Peyer's patch (tissue), 4 donors: ENCODE measurements at regions not wholly inside any gene's neighbourhood (a gene's known extent, or its start where the extent isn't known, plus 50 kb on each side); places are given as distances from the start of the nearest gene placed in this dataset.

Experiments
- DNase-seq, 3 donors: peaks; one replicate each; pipeline ENCODE4 v3.0.0-alpha.2; 2017 to 2019
- H3K27ac ChIP-seq, 4 donors: fragments of 200-600 bp; sonication (generic); one replicate each; pipeline ENCODE4 v1.5.1; 2016 to 2019
- H3K27me3 ChIP-seq, 2 donors: fragments of 200-600 bp; sonication (generic); one replicate each; pipeline ENCODE4 v1.5.1; 2019
- H3K36me3 ChIP-seq, 3 donors: fragments of 200-600 bp; sonication (generic); one replicate each; pipeline ENCODE4 v1.5.1; 2016 to 2019
- H3K4me1 ChIP-seq, 4 donors: fragments of 200-600 bp; sonication (generic); one replicate each; pipeline ENCODE4 v1.5.1; 2016 to 2019
- H3K4me3 ChIP-seq, 4 donors: fragments of 200-600 bp; sonication (generic); 1 replicate in 3 of 4; 2 replicates in 1 of 4; pipeline ENCODE4 v1.5.1; 2016 to 2019; ENCODE audit warnings: mild to moderate bottlenecking in 1 of 4
- H3K9me3 ChIP-seq, 4 donors: fragments of 200-600 bp; sonication (generic); one replicate each; pipeline ENCODE4 v1.5.1; 2016 to 2019; ENCODE audit warnings: mild to moderate bottlenecking in 1 of 4
- CTCF ChIP-seq, 6 experiments: fragments of 450-650 bp in 4 of 6; fragments of 200-600 bp in 2 of 6; sonication (generic) in 1 of 6; IDR thresholded peaks; one replicate each; pipeline ENCODE4 v1.5.1; 2017 to 2019; ENCODE audit warnings: antibody characterized with exemption in 6 of 6, mild to moderate bottlenecking in 3 of 6, moderate library complexity in 1 of 6
- POLR2A ChIP-seq, 2 donors: fragments of 450-650 bp; IDR thresholded peaks; one replicate each; pipeline ENCODE4 v1.5.1; 2017; ENCODE audit warnings: antibody characterized with exemption in 2 of 2, mild to moderate bottlenecking in 2 of 2, moderate library complexity in 2 of 2

- Histone ChIP-seq H3K4me3 (no peak overlapping the region), H3K27me3 (no peaks in the 10 kb centered on the region), H3K27ac (no peak overlapping the region), H3K4me1 (no peaks in the 10 kb centered on the region), H3K36me3 (no peaks in the 10 kb centered on the region), H3K9me3 (no peaks in the 10 kb centered on the region)
- TF ChIP-seq CTCF (IDR thresholded peaks at IDR 0.05) = no peak
- TF ChIP-seq POLR2A (IDR thresholded peaks at IDR 0.05) = no peak
- no peak for DNase-seq
Observed at GRCh38 chr2:23096906-23097602, 287.9 kb upstream of the KLHL29 start.

GRCh38 chr2:23100406-23100805, 284.6 kb upstream of the KLHL29 start:
- DNase-seq = no peak
- Histone ChIP-seq H3K27me3 (no peaks in the 10 kb centered on the region), H3K4me3 (no peak overlapping the region), H3K9me3 (no peaks in the 10 kb centered on the region), H3K27ac (no peak overlapping the region), H3K4me1 (no peaks in the 10 kb centered on the region), H3K36me3 (no peaks in the 10 kb centered on the region)
- no peak for TF ChIP-seq POLR2A (IDR thresholded peaks at IDR 0.05)
- no peak for TF ChIP-seq CTCF (IDR thresholded peaks at IDR 0.05)

DNA sequence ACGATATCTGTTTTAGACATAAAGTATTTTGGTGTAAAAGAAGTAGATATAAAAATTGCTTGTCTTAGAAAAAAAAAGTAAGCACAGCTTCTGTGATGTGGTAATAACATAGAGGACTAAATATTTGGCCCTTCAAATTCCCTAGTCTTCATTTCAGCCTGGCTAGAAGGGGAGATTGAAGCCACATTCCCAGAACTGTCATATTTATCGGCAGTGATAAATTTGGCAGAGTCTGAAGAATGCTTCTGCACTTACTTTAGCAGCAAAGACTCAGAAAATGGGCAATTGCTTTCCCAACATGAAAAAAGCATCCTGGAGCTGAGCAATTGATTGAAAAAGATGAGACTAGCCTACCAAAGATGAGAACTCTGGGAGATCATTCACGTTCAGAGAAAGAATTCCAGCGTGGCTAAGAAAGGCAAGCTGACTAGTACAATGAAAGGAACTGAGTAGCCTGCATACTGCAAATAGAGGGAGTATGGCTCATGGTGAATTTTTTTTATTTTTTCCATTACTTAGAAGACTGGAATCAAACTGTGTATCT, 278.7 kb upstream of the KLHL29 start:
- no peaks in the 10 kb centered on the region for H3K27me3 ChIP-seq
- no peak for TF ChIP-seq POLR2A (IDR thresholded peaks at IDR 0.05)
- TF ChIP-seq CTCF (IDR thresholded peaks at IDR 0.05) = no peak

GRCh38 chr2:23107327-23107941, 277.5 kb upstream of the KLHL29 start:
- TF ChIP-seq CTCF (IDR thresholded peaks at IDR 0.05) (no peak), POLR2A (IDR thresholded peaks at IDR 0.05) (no peak)
- Histone ChIP-seq H3K4me3 (no peak overlapping the region), H3K27ac (no peak overlapping the region), H3K9me3 (no peaks in the 10 kb centered on the region), H3K36me3 (no peaks in the 10 kb centered on the region), H3K27me3 (no peaks in the 10 kb centered on the region), H3K4me1 (no peaks in the 10 kb centered on the region)
- DNase-seq = no peak

More for the DNA sequence above, 278.7 kb upstream of the KLHL29 start:
- Histone ChIP-seq H3K9me3 (no peaks in the 10 kb centered on the region), H3K4me3 (no peak overlapping the region), H3K4me1 (no peaks in the 10 kb centered on the region), H3K27ac (no peak overlapping the region), H3K36me3 (no peaks in the 10 kb centered on the region)
- no peak for DNase-seq

DNA sequence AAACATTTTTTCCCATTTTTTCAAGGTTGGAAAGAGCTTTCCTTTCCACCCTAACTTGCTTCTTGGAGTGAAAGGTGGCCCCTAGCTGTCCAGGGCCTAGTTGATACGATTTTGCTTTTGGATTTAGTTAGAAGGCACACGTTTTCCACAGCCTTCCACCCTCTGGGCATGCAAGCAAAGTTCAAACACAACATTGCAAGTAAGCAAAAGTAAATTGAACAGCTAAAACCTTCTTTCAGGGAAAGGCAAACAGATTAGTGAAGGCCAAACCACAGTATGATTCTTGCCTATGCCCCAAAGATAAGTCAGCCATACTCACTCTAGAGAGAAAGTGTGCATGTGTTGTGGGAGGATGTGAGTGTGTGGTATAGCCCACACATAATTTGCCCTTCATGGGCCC, 273.7 kb upstream of the KLHL29 start:
- no peak overlapping the region for H3K27ac ChIP-seq
- no peaks in the 10 kb centered on the region for H3K4me1 ChIP-seq
- H3K36me3 ChIP-seq = no peaks in the 10 kb centered on the region
- no peaks in the 10 kb centered on the region for H3K9me3 ChIP-seq
- DNase-seq = no peak
- TF ChIP-seq CTCF (IDR thresholded peaks at IDR 0.05) (no peak), POLR2A (IDR thresholded peaks at IDR 0.05) (no peak)
- H3K4me3 ChIP-seq = no peak overlapping the region
- no peaks in the 10 kb centered on the region for H3K27me3 ChIP-seq
